KOPT-K1 (cell line): ENCODE measurements at regions not wholly inside any gene's neighbourhood (a gene's known extent, or its start where the extent isn't known, plus 50 kb on each side); places are given as distances from the start of the nearest gene placed in this dataset.

ENCODE experiments used
- H3K27ac ChIP-seq: fragments of 200-600 bp; sonication (generic); 2 replicates; pipeline ENCODE4 v1.5.1; 2016; ENCODE audit warnings: antibody characterized with exemption, mild to moderate bottlenecking, low read depth, low read length; ENCODE audit not compliant: poor library complexity, severe bottlenecking
- H3K36me3 ChIP-seq: fragments of 200-600 bp; sonication (generic); 2 replicates; pipeline ENCODE4 v1.5.1; 2017; ENCODE audit warnings: antibody characterized with exemption, mild to moderate bottlenecking, low read length, moderate library complexity; ENCODE audit not compliant: insufficient read depth
- H3K9me3 ChIP-seq: fragments of 200-600 bp; sonication (generic); 2 replicates; pipeline ENCODE4 v1.5.1; 2017; ENCODE audit warnings: antibody characterized with exemption, low read length, mild to moderate bottlenecking; ENCODE audit not compliant: insufficient read depth, poor library complexity, severe bottlenecking

DNA sequence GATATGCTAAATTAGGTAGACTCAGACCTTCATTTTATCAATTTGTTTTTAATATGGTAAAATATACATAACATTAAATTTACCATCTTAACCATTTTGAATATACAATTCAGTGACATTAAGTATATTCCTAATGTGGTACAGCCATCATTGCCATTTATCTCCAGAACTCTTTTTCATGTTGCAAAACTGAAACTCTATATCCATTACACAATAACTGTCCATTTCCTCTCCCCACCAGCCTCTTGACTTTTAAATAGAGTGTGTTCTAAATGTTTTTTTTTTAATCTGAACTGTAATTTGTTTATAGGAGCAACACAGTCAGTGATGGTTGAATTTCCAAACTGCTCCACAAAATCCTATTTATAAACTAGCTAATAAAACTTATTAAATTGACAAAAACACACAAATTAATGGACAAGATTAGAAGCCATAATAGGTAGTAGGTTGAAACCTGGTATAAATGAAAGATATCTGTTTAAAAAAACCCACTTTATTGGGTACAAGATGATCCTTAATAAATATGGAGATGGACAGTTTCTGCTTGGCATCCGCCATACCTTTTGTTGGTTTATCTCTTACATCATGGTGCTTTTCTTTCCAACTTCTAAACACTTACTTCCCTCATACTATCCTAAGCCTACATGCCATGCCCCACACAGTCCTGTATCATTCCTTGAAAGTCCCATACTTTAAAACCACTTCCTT lies 142.4 kb downstream of the ZPLD1 start:
- no peaks in the 10 kb centered on the region for H3K9me3 ChIP-seq
- no peaks in the 10 kb centered on the region for H3K36me3 ChIP-seq
- H3K27ac ChIP-seq, result no peak overlapping the region

DNA sequence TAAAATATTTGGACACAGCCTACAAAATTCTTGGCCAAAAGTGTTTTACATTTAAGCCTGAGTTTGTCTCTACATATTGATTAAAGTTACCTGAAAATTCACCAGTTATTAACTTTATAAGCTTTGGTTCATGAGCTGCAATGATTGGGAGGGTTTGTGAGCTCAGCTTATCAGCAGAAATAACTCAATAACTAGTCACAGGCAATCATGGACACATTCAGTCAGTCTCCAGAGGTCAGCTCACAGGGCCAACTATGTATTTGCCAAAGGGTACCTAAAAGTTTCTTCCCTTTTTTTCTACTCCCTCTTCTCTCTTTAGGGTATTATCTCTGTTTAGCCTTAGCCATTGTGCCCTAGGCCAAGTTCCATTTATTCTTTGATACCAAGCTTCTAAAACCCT lies 145.9 kb downstream of the ZPLD1 start:
- Histone ChIP-seq H3K36me3 (no peaks in the 10 kb centered on the region), H3K27ac (no peak overlapping the region), H3K9me3 (no peaks in the 10 kb centered on the region)

DNA sequence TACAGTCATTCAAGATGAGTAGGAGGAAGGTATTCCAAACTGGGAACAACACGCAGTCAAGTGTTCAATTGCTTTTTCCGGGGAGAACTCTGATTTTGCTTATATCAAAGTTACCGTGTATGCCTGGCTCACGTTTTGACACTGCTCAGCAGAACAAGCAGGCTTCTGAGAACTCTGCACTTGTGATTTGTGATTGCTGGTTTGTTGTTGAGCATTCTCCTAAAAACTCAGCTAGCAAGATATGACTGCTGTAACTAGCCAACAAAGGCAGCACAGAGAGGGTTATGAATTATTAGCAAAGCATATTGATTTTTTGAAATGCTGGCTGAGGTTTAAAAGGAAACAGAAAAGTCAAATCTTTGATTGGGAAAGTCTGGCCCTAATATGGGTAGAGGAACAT lies 151.7 kb downstream of the ZPLD1 start:
- Histone ChIP-seq H3K36me3 (no peaks in the 10 kb centered on the region), H3K27ac (no peak overlapping the region), H3K9me3 (no peaks in the 10 kb centered on the region)

DNA sequence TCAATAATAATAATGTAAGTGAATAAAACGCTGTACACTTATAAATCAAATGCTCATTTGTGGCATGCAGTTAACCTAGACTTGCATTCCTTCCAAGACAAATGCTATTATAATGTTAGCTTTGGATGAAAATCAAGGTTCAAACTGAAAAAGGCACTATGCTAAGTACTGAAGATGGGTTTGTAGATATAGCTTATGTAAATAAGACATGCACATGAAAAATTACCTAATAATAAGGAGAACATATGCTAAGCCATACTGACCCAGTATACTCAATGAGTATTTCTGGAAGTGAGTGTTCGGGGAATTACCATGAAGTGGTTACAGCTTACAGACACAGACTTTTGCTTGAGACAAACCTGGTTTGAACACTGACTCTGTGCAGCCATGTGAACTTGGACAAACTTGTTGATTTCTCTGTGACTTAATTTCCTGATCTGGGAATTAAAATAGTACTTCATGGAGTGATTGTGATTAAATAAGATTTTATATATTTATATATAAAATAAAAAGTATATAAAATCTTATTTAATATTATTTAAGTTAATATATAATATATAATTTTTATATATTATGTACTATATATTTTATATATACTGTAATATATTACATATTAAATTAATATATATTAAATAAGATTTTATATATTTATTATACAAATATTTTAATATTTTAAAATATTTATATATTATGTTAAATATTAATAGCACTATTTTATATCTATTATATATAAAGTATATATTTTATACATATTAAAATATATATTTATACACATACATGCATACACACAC lies 159.2 kb downstream of the ZPLD1 start:
- H3K27ac ChIP-seq, result no peak overlapping the region
- H3K9me3 ChIP-seq, result no peaks in the 10 kb centered on the region
- H3K36me3 ChIP-seq, result no peaks in the 10 kb centered on the region

DNA sequence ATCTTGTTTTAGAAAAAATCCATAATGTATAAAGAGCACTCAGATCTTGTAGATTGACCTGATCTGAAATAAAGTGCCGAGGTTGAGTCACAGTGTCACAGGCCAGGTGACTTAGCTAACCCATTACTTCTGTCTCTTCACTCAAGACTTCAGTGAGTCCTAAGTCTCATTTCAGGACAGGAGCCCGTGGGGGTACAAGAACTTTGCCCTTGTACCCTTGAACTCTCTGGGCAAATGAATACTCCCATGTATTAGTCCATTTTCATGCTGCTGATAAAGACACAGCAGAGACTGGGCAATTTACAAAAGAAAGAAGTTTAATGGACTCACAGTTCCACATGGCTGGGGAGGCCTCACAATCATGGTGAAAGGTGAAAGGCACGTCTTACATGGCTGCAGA lies 160.2 kb downstream of the ZPLD1 start:
- Histone ChIP-seq H3K36me3 (no peaks in the 10 kb centered on the region), H3K9me3 (no peaks in the 10 kb centered on the region), H3K27ac (no peak overlapping the region)

DNA sequence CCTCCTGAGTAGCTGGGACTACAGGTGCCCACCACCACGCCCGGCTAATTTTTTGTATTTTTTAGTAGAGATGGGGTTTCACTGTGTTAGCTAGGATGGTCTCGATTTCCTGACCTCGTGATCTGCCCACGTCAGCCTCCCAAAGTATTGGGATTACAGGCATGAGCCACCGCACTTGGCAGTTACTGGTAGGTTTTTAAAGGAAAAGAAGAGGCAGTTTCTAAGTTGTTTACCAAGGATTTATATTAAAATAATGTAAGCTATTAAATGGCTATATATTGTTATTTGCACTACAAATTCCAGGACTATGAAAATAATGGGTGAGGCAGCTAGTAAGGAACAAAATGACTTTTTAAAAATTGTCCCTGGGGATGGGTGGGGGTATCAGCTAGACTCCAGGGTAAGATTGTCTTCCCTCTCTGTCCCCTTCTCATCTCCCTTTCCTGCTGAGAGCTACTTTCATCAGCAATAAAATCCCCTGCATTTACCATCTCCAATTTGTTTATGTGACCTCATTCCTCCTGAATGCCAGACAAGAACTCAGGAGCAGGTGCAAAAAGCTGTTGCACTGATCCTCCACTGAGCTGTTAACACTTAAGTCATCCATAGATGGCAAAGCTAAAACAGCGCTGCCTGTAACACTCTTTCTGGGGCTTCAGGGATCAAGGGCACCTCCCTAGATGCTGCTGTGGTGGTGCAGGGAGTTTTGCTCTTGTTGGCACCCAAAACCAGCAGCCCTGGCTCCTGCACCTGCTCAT lies 165.2 kb downstream of the ZPLD1 start:
- Histone ChIP-seq H3K9me3 (no peaks in the 10 kb centered on the region), H3K36me3 (no peaks in the 10 kb centered on the region), H3K27ac (no peak overlapping the region)

DNA sequence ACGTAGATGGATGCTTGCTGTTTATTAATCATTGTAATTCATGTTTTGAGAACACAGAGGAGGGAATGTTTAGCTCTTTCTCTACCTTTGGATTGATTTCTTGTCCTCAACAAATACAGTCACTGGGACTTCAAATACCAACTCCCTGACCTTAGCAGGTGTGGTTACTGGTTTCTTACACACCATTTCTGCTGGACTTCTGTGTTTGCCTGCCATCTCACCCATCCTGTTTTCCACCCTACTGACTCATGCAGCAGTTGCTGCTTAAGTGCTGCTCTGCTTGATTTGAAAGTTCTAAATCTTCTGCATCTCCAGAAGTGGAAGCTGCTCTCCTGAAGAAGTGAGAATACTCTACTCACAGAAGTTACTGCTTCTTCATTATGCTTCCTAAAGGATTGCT lies 170.3 kb downstream of the ZPLD1 start:
- Histone ChIP-seq H3K9me3 (no peaks in the 10 kb centered on the region), H3K27ac (no peak overlapping the region), H3K36me3 (no peaks in the 10 kb centered on the region)

DNA sequence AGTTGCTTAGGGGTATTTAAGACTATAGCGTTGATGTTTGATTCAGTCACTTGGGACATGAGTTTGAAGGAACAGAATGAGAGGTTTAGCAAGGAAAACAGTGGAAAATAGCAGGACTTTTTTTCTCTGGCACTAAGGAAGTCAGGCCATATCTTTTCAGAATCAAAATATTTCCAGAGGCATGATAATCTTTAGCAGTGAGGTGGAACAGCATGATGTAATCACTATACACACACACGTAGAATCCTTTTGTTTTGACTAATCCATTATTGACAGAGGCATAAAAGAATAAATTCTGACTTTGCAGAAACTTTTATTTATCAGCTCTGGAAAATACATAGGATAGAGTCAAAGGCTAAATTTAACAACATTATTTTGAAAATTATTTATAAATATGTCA lies 174.1 kb downstream of the ZPLD1 start:
- Histone ChIP-seq H3K36me3 (no peaks in the 10 kb centered on the region), H3K27ac (no peak overlapping the region), H3K9me3 (no peaks in the 10 kb centered on the region)

DNA sequence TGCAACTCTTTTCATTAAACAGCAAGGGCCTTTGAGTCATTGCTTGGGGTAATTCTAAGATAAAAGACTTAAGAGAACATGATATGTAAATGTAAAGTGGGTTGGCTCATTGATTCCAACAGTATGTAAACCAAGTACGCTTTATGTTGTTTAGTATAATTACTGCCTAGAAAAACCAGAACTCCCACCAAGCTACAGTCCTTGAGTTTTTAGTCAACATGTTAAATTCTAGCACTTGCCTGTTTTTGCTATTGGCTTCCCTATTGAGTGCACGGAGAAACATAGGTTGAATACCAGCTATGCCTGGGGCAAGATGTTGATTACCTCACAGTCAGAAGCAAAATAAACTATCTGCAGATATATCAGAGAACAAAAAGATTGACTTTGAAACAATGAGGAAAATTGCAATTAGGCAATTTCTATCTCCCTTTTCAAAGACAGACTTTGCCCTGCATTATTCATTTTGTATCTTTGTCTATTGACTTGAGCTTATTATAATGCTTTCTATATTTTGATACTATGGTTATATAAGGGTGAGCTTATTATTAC lies 179.3 kb downstream of the ZPLD1 start:
- Histone ChIP-seq H3K36me3 (no peaks in the 10 kb centered on the region), H3K27ac (no peak overlapping the region), H3K9me3 (no peaks in the 10 kb centered on the region)

DNA sequence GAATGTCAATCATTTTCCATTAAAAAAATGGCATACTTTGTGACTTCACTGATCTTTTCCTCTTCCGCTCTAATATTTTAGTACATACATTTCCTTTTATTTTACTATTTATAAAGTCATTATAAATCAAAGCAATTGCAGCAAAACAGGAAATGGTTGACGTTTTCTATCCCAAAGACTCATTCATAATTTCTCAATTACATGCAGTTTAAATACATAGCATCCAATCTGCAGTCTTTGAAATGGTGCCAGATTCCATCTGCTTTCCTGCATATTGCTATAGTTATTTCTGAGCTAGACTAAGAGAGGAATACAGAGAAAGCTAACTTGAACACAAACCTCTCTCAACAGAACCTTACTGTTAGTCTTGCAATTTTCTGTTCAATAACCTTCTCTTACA lies 179.8 kb downstream of the ZPLD1 start:
- no peaks in the 10 kb centered on the region for H3K9me3 ChIP-seq
- H3K27ac ChIP-seq, result no peak overlapping the region
- H3K36me3 ChIP-seq, result no peaks in the 10 kb centered on the region

DNA sequence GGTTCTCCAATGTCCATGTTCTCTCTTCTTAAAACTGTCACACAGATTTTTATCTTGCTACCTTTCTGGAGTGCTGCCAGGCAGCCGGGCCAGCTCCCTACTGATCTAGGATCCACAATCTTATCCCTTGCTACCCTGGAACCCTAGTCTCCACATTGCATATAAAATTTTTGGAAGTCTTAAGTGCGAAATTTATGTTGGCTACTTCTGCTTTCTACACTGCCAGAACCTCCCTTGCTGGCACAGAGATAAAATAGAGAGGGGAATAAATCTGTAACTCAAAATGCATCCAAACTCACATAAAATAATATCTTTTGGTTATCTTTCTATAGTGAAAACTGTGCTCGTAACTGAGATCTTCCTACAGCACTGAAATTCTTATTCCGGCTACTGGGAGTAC lies 182.6 kb downstream of the ZPLD1 start:
- Histone ChIP-seq H3K36me3 (no peaks in the 10 kb centered on the region), H3K27ac (no peak overlapping the region), H3K9me3 (no peaks in the 10 kb centered on the region)

DNA sequence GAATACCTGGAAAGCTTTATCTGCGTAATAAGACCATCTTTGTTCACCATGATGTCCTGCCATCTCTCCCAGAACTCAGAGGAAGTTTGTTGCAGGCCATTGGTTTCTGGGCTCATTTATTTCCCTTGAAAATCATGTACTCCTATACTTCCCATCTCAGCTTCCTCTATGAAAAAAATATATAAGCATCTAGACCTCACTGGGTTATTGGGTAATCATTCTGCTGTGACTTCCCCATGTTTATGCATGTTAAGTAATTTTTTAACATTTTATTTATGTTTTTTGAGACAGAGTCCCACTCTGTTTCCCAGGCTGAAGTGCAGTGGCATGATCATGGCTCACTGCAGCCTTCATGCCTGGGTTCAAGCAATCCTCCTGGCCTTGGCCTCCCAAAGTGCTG lies 184.5 kb downstream of the ZPLD1 start:
- no peak overlapping the region for H3K27ac ChIP-seq
- no peaks in the 10 kb centered on the region for H3K9me3 ChIP-seq
- no peaks in the 10 kb centered on the region for H3K36me3 ChIP-seq

DNA sequence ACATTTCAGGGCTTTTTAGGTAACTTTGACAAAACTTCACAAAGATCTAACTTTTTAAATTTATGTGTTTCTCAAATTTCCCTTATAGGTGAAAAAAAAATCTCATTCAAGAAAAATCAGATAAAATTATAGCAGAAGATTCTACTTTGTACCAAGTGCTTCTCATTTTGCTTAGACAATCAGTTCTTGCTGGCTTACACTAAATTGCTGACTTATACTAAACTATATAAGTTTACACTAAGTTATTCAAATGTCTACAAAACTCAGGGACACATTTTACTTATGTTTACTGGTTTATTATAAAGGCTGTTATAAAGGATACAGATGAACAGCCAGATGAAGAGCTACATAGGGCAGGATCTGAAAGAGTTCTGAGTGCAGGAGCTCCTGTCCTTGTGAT lies 195.1 kb downstream of the ZPLD1 start:
- Histone ChIP-seq H3K36me3 (no peaks in the 10 kb centered on the region), H3K9me3 (peaks cover 4% of the 10 kb centered on the region)

DNA sequence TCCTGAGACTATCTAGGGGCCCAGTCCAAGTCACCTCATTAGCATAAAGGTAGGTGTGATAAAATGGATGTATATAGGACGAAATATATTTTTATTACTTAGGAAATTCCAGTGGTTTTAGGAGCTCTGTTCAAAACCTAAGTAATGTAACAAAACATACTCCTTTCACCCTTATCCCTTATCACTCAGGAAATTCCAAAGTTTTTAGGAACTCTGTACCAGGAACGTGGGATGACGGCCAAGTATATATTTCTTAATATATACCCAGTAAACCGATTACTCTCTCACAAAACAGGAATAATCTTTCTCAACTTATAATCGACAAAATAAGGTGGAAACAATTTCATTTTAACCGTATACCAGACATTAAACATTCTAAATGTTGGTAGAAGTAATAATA lies 195.7 kb downstream of the ZPLD1 start:
- Histone ChIP-seq H3K36me3 (no peaks in the 10 kb centered on the region), H3K9me3 (peaks cover 4% of the 10 kb centered on the region), H3K27ac (no peak overlapping the region)

More for the DNA sequence above, 195.1 kb downstream of the ZPLD1 start:
- no peak overlapping the region for H3K27ac ChIP-seq

DNA sequence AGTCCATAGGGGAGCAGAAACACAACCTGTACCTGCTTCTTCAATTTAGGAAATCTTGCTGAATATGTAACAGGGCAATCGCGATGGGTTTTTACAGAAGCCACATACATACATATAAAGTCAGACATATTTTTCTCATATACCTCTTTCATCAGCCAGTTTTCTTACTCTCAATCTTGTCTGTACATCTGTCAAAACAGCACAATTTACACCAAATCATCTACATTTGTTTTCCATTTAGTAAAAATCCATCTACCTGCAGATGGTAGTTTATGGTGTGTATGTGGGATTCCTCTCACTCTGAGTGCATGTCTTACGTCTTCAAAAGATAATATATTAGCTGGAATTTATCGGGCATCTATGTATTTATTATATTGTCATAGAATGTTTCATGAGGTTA lies 208.7 kb downstream of the ZPLD1 start:
- Histone ChIP-seq H3K9me3 (no peaks in the 10 kb centered on the region), H3K36me3 (no peaks in the 10 kb centered on the region)

More for the DNA sequence above, 208.7 kb downstream of the ZPLD1 start:
- no peak overlapping the region for H3K27ac ChIP-seq
